Astrocyte (in vitro differentiated cells and primary cell): ENCODE measurements at regions not wholly inside any gene's neighbourhood (a gene's known extent, or its start where the extent isn't known, plus 50 kb on each side); places are given as distances from the start of the nearest gene placed in this dataset.
"Not testable (repeated sequence)": the region's sequence is repeated elsewhere in the genome, so short reads cannot be mapped to it uniquely, and the experiment has no call there.

Experiments
- DNase-seq: peaks from one replicate; pipeline ENCODE4 v3.0.0-alpha.2; 2010; ENCODE audit warnings: low read depth
- FAIRE-seq: peaks from 2 replicates; lab custom pipeline; 2011; peaks lifted over from hg19 to GRCh38; lab: Jason Lieb, UNC
- H2AFZ ChIP-seq: 2 replicates; pipeline ENCODE4 v1.6.0; 2012; ENCODE audit warnings: low read depth, low read length, inconsistent platforms
- H3K27ac ChIP-seq: 2 replicates; pipeline ENCODE4 v1.5.1; 2011; ENCODE audit warnings: low read depth, low read length, inconsistent platforms
- H3K27me3 ChIP-seq: 2 replicates; pipeline ENCODE4 v1.6.0; 2011; ENCODE audit warnings: low read length, inconsistent platforms; ENCODE audit not compliant: insufficient read depth
- H3K36me3 ChIP-seq: 2 replicates; pipeline ENCODE4 v1.5.1; 2011; ENCODE audit warnings: low read length, inconsistent platforms; ENCODE audit not compliant: insufficient read depth
- H3K4me1 ChIP-seq: 2 replicates; pipeline ENCODE4 v1.5.1; 2011; ENCODE audit warnings: low read length, inconsistent platforms; ENCODE audit not compliant: insufficient read depth
- H3K4me2 ChIP-seq: 2 replicates; pipeline ENCODE4 v1.6.0; 2012; ENCODE audit warnings: low read length, inconsistent platforms
- H3K4me3 ChIP-seq: 2 replicates; pipeline ENCODE4 v1.5.1; 2011; ENCODE audit warnings: low read depth, mild to moderate bottlenecking, low read length, inconsistent platforms; ENCODE audit not compliant: insufficient read depth
- H3K79me2 ChIP-seq: 2 replicates; pipeline ENCODE4 v1.6.0; 2012; ENCODE audit warnings: mild to moderate bottlenecking, low read length, inconsistent platforms; ENCODE audit not compliant: insufficient read depth
- H3K9ac ChIP-seq: 2 replicates; pipeline ENCODE4 v1.6.0; 2012; ENCODE audit warnings: mild to moderate bottlenecking, low read length, inconsistent platforms
- H3K9me3 ChIP-seq: 2 replicates; pipeline ENCODE4 v1.5.1; 2012; ENCODE audit warnings: low read depth, mild to moderate bottlenecking, low read length, inconsistent platforms; ENCODE audit not compliant: insufficient read depth
- H4K20me1 ChIP-seq: 2 replicates; pipeline ENCODE4 v1.6.0; 2012; ENCODE audit warnings: low read length, inconsistent platforms; ENCODE audit not compliant: insufficient read depth
- H3K27ac Mint-ChIP-seq: one replicate; pipeline ENCODE4 v1.8.0; 2021; ENCODE audit warnings: mild to moderate bottlenecking, mixed read lengths; ENCODE audit not compliant: unreplicated experiment
- H3K27me3 Mint-ChIP-seq: one replicate; pipeline ENCODE4 v1.8.0; 2021; ENCODE audit warnings: low read depth, mixed read lengths; ENCODE audit not compliant: unreplicated experiment
- H3K36me3 Mint-ChIP-seq: one replicate; pipeline ENCODE4 v1.8.0; 2021; ENCODE audit warnings: low read depth, mixed read lengths; ENCODE audit not compliant: unreplicated experiment
- H3K4me1 Mint-ChIP-seq: one replicate; pipeline ENCODE4 v1.8.0; 2021; ENCODE audit warnings: low read depth, mixed read lengths; ENCODE audit not compliant: unreplicated experiment
- H3K4me3 Mint-ChIP-seq: one replicate; pipeline ENCODE4 v1.8.0; 2021; ENCODE audit warnings: mild to moderate bottlenecking, moderate library complexity, mixed read lengths; ENCODE audit not compliant: unreplicated experiment
- H3K9me3 Mint-ChIP-seq: one replicate; pipeline ENCODE4 v1.8.0; 2021; ENCODE audit warnings: mild to moderate bottlenecking, mixed read lengths; ENCODE audit not compliant: unreplicated experiment
- CTCF ChIP-seq: IDR thresholded peaks from 2 replicates; pipeline ENCODE4 v1.5.1; 2011; ENCODE audit warnings: low read depth, mild to moderate bottlenecking, inconsistent platforms, low read length, moderate library complexity; ENCODE audit not compliant: insufficient read depth
- EZH2 ChIP-seq: IDR thresholded peaks from 2 replicates; pipeline ENCODE4 v1.6.1; 2012; ENCODE audit warnings: mild to moderate bottlenecking, low read length, inconsistent platforms; ENCODE audit not compliant: insufficient read depth

DNA sequence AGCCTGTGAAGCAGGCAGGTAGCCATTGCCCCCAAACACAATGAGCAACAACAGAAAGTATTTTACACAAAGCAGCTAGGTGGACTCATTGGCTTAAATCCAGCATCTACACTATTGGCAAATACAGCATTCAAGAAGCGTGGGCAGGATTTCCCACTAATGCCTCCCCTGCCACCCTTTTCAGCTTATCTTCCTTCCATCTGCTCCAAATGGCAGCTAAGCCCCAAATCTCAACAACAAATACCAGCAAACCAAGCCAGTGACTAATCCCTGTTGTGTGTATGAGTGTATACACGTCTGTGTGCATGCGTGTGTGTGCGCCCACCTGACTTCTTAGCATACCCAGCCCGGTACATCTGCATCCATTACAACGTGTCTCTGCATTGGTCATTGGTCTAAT, 151.2 kb upstream of the WWC1 start:
- H3K27me3 ChIP-seq, result no peaks in the 10 kb centered on the region
- H2AFZ ChIP-seq, result no peak overlapping the region
- peaks cover 23% of the 10 kb centered on the region for H3K36me3 Mint-ChIP-seq
- no peaks in the 10 kb centered on the region for H3K79me2 ChIP-seq
- H3K27ac Mint-ChIP-seq, result no peak overlapping the region
- DNase-seq, result no peak
- H3K27me3 Mint-ChIP-seq, result no peaks in the 10 kb centered on the region
- no peak overlapping the region for H3K27ac ChIP-seq
- no peak overlapping the region for H3K9ac ChIP-seq
- no peaks in the 10 kb centered on the region for H3K9me3 Mint-ChIP-seq
- H3K4me2 ChIP-seq, result no peak overlapping the region
- H3K4me1 Mint-ChIP-seq, result peaks cover 14% of the 10 kb centered on the region
- H4K20me1 ChIP-seq, result no peaks in the 10 kb centered on the region
- FAIRE-seq, result peak; percentile 20
- H3K36me3 ChIP-seq, result no peaks in the 10 kb centered on the region
- H3K4me3 ChIP-seq, result no peak overlapping the region
- TF ChIP-seq CTCF (no peak), EZH2 (no peak)
- no peaks in the 10 kb centered on the region for H3K9me3 ChIP-seq
- no peak overlapping the region for H3K4me3 Mint-ChIP-seq
- H3K4me1 ChIP-seq, result no peaks in the 10 kb centered on the region

DNA sequence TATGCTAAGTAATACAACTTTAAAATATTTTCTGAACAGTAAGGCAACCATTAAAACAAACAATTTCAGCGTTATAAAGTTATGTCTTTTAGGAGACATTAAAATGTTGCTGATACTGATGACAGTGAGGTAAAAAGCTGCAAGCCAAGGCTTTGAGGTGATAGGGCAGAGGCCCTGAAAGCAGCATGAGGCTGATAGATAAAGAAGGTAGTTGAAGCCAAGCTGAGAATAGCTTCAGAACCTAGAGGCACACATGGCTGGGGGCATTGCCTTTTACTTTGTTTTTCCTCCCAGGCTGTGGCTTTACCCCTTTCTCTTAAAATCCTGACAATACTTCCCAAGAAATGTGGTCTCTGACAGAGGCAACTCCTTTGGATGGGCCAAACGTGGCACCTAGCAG, 149.0 kb upstream of the WWC1 start:
- H2AFZ ChIP-seq, result no peak overlapping the region
- no peaks in the 10 kb centered on the region for H3K4me1 ChIP-seq
- FAIRE-seq, result no peak
- Mint-ChIP-seq H3K4me3 (no peak overlapping the region), H3K27ac (no peak overlapping the region), H3K27me3 (no peaks in the 10 kb centered on the region), H3K9me3 (no peaks in the 10 kb centered on the region), H3K36me3 (peaks cover 12% of the 10 kb centered on the region), H3K4me1 (peaks cover 3% of the 10 kb centered on the region)
- no peak overlapping the region for H3K9ac ChIP-seq
- no peak overlapping the region for H3K4me2 ChIP-seq
- H3K27me3 ChIP-seq, result no peaks in the 10 kb centered on the region
- H3K27ac ChIP-seq, result no peak overlapping the region
- no peak overlapping the region for H3K4me3 ChIP-seq
- H3K79me2 ChIP-seq, result no peaks in the 10 kb centered on the region
- H3K9me3 ChIP-seq, result no peaks in the 10 kb centered on the region
- H4K20me1 ChIP-seq, result no peaks in the 10 kb centered on the region
- no peak for DNase-seq
- TF ChIP-seq CTCF, result no peak
- no peaks in the 10 kb centered on the region for H3K36me3 ChIP-seq

GRCh38 chr5:168143521-168143920, 147.9 kb upstream of the WWC1 start:
- FAIRE-seq, result not testable (repeated sequence)

More at GRCh38 chr5:168143521-168143920, 147.9 kb upstream of the WWC1 start:
- not testable (repeated sequence) for H3K4me3 Mint-ChIP-seq, H3K27ac ChIP-seq, H3K4me2 ChIP-seq, H3K4me1 ChIP-seq, H2AFZ ChIP-seq, H3K79me2 ChIP-seq, H3K4me1 Mint-ChIP-seq, H3K4me3 ChIP-seq, DNase-seq, H3K36me3 ChIP-seq, H3K27ac Mint-ChIP-seq, H3K9me3 ChIP-seq, H3K27me3 ChIP-seq, H4K20me1 ChIP-seq, H3K36me3 Mint-ChIP-seq, H3K9me3 Mint-ChIP-seq, H3K27me3 Mint-ChIP-seq, H3K9ac ChIP-seq
